ENCODE measurements at regions not wholly inside any gene's neighbourhood (a gene's known extent, or its start where the extent isn't known, plus 50 kb on each side); places are given as distances from the start of the nearest gene placed in this dataset.
A peak's percentile ranks its signal among the peaks of the same experiment; 100 is the strongest.

DNA sequence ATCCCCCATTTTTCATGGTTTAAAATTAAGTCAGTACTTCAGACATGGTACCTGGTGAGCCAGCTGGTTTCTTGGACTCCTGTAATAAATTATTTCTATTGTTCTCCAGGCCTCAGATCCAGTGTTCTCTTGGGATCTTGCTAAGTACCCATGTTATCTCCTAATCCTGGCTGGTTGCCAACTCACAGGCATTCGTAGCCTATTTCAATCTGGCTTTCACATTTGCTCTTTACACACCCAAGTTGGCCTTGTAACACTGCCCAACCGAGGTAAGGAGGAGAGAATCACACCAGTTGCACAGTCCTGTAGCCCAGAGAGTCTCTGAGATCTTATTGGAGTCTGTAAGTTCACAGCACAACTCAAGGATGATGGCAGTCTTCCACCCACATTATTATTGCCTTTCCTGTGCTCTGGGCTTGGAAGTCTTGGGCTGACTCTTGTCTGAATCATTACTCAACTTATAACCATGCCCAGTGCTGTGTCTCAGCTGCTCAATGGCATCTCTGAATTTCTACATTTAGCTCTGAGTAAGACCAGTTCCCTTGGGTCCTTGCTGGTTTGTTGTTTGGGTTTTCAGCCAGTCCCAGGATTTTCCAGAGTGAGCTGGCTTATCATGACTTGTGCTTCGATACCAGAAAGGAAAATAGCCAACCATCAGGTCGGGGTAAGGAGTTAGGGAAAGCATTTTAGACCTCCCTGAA lies 76.6 kb upstream of the KLF12 start:
- no peak for DNase-seq
- H3K36me3 Mint-ChIP-seq = peaks cover 7% of the 10 kb centered on the region
- no peak overlapping the region for H3K27ac Mint-ChIP-seq
- H3K4me3 Mint-ChIP-seq = no peak overlapping the region
- no peaks in the 10 kb centered on the region for H3K27me3 Mint-ChIP-seq
- POLR2A ChIA-PET = no interaction called here
- no peak for ATAC-seq (ENCODE audit: low read depth)
- H3K9me3 Mint-ChIP-seq = peaks cover 11% of the 10 kb centered on the region
- peaks cover 3% of the 10 kb centered on the region for H3K4me1 Mint-ChIP-seq

DNA sequence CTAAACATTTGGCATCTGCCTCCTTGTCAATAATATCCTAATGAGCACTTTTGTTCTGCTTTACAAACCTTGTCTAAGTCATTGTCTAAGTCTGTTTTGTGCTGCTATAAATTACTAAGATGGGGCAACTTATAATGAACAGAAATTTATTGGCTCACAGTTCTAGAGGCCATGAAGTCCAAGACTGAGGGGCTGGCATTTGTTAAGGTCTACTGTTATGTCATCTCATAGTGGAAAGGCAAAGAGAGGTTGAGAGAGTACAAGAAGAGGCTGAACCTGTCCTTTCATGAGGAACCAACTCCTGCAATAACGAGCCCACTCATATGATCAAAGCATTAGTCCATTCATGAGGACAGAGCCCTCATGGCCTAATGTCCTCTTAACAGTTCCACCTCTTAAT lies 72.7 kb upstream of the KLF12 start:
- H3K4me3 Mint-ChIP-seq = no peak overlapping the region
- DNase-seq (no peak), ATAC-seq (ENCODE audit: low read depth) (no peak)
- H3K9me3 Mint-ChIP-seq = peaks cover 11% of the 10 kb centered on the region
- POLR2A ChIA-PET = no interaction called here
- H3K4me1 Mint-ChIP-seq = no peaks in the 10 kb centered on the region
- no peak overlapping the region for H3K27ac Mint-ChIP-seq
- H3K36me3 Mint-ChIP-seq = peaks cover 5% of the 10 kb centered on the region
- no peaks in the 10 kb centered on the region for H3K27me3 Mint-ChIP-seq

DNA sequence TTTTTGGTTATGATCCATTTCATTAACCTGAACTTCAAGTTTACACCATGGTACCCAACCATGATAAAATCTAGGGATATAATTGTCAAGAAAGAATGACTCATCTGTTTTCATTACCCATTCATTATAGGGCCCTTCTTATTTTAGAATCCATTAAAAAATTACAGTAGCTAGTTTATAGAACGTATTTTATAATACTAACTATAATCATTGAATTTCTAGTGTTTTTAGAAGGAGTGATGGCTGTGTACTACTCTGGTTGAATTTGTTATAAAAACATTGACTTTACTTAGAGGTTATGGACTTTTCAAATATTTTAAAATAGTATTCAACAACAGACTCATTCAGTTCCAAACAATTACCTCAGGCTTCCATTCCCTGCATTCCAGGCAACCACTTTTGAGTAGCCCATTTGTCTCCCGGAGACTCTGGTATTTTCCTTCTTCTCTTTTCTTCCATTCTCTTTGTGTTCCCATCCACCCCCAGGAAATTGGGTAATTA lies 71.9 kb upstream of the KLF12 start:
- H3K27ac Mint-ChIP-seq = no peak overlapping the region
- no peaks in the 10 kb centered on the region for H3K27me3 Mint-ChIP-seq
- no peak for ATAC-seq (ENCODE audit: low read depth)
- POLR2A ChIA-PET = no interaction called here
- H3K4me1 Mint-ChIP-seq = no peaks in the 10 kb centered on the region
- H3K36me3 Mint-ChIP-seq = peaks cover 5% of the 10 kb centered on the region
- no peak for DNase-seq
- no peak overlapping the region for H3K4me3 Mint-ChIP-seq
- H3K9me3 Mint-ChIP-seq = peaks cover 9% of the 10 kb centered on the region

DNA sequence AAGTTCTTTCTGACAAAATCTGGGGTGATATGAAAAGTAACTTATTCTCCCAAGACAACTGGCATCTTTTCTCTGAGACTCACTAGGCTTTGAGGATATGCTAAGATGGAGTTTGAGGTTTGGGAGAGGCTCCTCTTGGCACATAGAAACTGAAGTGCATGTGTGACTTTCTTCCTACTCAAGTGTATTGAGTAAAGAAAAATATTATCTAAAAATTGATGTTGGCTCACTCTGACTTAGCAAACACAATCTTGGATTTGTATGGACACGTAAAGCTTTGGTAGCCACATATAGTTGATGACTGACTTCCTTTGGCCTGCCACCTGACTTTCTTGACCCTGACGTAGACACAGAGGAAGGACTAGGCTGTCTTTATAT lies 71.1 kb upstream of the KLF12 start:
- POLR2A ChIA-PET = no interaction called here
- ATAC-seq (ENCODE audit: low read depth) (no peak), DNase-seq (no peak)
- no peak overlapping the region for H3K4me3 Mint-ChIP-seq
- no peaks in the 10 kb centered on the region for H3K27me3 Mint-ChIP-seq
- H3K27ac Mint-ChIP-seq = no peak overlapping the region
- peaks cover 5% of the 10 kb centered on the region for H3K36me3 Mint-ChIP-seq
- H3K9me3 Mint-ChIP-seq = peaks cover 8% of the 10 kb centered on the region
- no peaks in the 10 kb centered on the region for H3K4me1 Mint-ChIP-seq

DNA sequence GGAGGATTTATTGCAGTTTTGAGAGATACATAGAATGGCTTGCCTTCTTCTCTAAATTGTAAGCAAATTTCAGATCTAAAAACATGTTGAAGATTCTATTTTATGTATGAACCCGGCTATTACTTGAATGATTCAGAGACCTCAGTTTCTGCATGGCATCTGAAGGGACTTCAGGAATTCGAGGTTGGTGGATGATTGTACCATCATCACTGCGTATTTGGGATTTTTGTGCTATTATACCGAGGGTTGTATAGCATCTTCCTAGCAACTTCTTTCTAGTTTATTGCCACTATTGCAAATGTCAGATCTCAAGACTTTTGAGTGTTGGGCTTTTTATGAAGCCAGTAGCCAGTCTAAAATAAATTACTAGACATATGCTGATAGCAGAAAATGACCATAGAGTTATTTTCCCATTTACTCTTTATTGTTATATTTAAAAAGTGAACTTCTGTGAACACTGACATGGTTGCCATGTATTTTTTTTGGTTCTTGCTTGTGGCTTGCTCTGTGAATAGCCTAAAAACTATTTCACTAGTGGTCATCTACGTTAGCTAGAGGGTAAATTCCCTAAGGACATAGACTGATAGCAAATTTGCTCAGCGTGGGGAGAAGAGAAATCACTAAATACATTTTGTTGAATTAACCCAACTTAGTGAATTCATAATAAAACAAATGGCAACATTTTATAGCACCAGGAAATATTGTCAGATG lies 70.6 kb upstream of the KLF12 start:
- peaks cover 5% of the 10 kb centered on the region for H3K36me3 Mint-ChIP-seq
- ATAC-seq (ENCODE audit: low read depth) = no peak
- no peak overlapping the region for H3K4me3 Mint-ChIP-seq
- H3K9me3 Mint-ChIP-seq = peaks cover 8% of the 10 kb centered on the region
- H3K27ac Mint-ChIP-seq = no peak overlapping the region
- POLR2A ChIA-PET = no interaction called here
- no peaks in the 10 kb centered on the region for H3K27me3 Mint-ChIP-seq
- H3K4me1 Mint-ChIP-seq = no peaks in the 10 kb centered on the region
- DNase-seq = no peak

DNA sequence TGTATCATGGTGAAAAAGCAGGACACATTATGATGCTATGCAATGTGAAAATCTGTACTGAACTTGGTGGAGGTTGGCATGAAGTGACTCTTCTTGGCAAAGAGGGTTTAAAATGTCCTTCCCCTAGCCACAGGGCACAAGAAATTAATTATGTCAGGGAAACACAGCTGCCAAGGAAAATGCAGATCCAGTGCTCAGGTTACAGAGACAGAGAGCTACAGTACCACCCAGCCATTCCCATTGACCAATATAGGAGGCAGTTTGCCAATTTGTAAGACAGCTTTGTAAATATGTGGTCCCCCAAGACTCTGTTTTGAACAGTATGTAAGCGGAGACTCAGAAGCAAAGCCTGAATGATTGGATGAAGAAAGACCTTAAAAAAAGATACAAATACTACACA lies 69.4 kb upstream of the KLF12 start:
- no peak overlapping the region for H3K4me3 Mint-ChIP-seq
- no peak overlapping the region for H3K27ac Mint-ChIP-seq
- peaks cover 6% of the 10 kb centered on the region for H3K9me3 Mint-ChIP-seq
- H3K4me1 Mint-ChIP-seq = no peaks in the 10 kb centered on the region
- POLR2A ChIA-PET = interaction anchor here (1.3 kb wide), 1 partner anchor 12 kb away, joined by 3 read pairs; no protein-coding TSS in a partner anchor
- ATAC-seq (ENCODE audit: low read depth) = no peak
- H3K36me3 Mint-ChIP-seq = peaks cover 5% of the 10 kb centered on the region
- DNase-seq = no peak
- no peaks in the 10 kb centered on the region for H3K27me3 Mint-ChIP-seq

DNA sequence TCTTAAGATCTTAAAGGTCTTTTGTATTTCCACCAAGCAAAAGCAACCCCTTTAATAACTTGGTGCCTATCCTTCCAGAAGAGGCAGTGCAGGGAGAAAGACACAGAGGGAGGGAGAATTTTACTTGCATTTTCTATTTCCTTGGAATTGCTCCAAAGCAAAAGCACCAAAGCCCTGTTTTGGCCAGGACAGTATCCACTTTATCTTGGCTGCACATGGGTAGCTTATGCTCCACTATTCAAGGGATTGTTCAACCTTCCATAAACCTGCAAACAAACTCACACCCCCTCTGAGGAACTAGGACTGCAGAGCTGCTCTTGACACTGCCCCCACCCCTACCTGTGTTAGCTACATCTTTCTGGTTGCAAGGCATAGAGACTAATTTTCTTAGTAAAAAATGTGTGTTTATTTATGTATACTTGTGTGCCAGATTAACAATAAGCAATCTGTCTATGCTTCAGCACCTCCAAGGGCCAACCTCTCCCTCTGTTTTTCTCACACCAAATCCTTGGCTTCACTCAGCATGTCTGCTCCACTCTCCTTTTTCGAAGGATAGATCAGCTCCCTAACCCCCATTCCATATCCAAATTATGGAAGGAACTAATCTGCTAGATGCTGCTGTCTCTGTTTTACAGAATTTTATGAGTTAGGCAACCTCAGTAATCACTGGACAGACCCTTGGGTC lies 68.1 kb upstream of the KLF12 start:
- H3K9me3 Mint-ChIP-seq = peaks cover 5% of the 10 kb centered on the region
- no peaks in the 10 kb centered on the region for H3K27me3 Mint-ChIP-seq
- H3K4me3 Mint-ChIP-seq = no peak overlapping the region
- no peak for DNase-seq
- H3K4me1 Mint-ChIP-seq = no peaks in the 10 kb centered on the region
- ATAC-seq (ENCODE audit: low read depth) = no peak
- peaks cover 5% of the 10 kb centered on the region for H3K36me3 Mint-ChIP-seq
- H3K27ac Mint-ChIP-seq = no peak overlapping the region
- POLR2A ChIA-PET = no interaction called here

DNA sequence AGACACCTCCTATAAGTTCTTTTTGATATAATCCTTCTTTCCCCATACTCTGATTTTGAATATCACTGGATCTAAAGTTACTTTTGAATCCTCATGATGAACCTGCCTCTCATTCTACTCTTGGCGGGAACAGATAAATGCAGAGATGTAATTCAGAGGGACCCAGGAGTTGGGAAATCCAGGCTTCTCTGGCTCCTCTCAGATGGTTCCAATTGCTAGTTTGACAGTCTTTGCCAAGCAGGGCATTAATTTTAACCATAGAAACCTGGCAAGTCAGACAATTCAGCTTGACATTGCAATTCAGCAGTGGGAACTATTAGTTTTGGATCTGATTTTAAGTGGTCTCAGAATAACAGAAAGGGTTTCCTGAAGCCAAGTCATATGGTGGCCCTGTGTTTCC lies 67.3 kb upstream of the KLF12 start:
- no peaks in the 10 kb centered on the region for H3K4me1 Mint-ChIP-seq
- H3K4me3 Mint-ChIP-seq = no peak overlapping the region
- DNase-seq (no peak), ATAC-seq (ENCODE audit: low read depth) (no peak)
- POLR2A ChIA-PET = no interaction called here
- H3K27me3 Mint-ChIP-seq = no peaks in the 10 kb centered on the region
- no peak overlapping the region for H3K27ac Mint-ChIP-seq
- H3K9me3 Mint-ChIP-seq = no peaks in the 10 kb centered on the region
- no peaks in the 10 kb centered on the region for H3K36me3 Mint-ChIP-seq

DNA sequence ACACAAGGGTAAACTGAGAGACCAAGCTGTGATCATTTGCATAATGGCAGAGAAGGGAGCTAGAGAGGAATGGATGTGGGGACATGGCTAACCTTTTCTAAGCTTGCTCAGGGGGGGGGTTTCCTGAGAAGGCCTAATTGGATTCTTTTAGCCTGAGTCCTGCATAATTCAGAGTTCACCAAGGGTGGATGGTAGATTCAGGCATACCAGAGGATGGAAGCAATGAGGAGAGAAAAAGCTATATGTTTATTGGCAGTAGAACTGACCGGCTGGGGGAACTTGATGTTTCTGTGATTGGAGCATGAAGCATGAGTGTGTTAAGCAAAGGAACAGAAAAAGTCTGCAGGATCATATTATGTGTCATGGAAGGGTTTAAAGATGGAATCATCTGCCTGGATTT lies 65.9 kb upstream of the KLF12 start:
- Mint-ChIP-seq H3K27me3 (no peaks in the 10 kb centered on the region), H3K9me3 (no peaks in the 10 kb centered on the region), H3K4me3 (no peak overlapping the region), H3K4me1 (no peaks in the 10 kb centered on the region), H3K36me3 (no peaks in the 10 kb centered on the region), H3K27ac (no peak overlapping the region)
- no peak for DNase-seq
- POLR2A ChIA-PET = no interaction called here
- ATAC-seq (ENCODE audit: low read depth) = no peak

DNA sequence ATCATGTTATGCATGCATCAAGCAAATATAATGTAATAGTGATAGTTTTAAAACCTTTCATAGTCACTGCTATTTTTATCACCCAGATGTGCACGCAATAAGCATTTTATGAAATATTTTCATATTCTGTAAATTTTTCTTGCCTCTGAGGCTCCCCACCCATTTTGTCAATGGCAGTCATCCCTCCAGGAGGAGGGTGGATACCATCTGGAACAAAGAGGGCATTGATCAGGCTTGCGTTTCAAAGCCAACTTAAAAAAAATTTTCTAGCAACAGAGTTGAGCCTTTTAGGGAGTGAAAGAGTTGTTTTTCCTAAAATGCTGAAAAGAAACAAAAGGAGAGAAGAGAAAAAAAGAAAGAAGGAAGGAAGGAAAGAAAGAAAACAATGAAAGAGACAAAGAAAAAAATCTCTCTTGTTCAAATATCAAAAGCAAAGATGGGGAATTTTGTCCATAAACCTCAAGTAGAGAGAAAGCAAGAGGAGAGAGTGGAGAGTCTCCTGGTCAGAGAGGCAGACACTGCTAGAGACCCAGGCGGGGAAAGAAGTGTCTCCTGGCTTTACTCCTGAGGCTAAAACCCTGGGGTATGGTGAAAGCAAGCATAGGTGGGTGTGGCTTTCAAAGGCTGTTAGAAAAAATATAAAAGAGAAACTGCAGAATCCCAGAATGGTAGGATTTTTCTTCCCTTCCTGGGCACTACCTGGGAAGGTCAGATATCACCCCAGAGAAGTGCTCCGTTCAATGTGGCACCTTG lies 63.6 kb upstream of the KLF12 start:
- H3K9me3 Mint-ChIP-seq = peaks cover 3% of the 10 kb centered on the region
- no peaks in the 10 kb centered on the region for H3K27me3 Mint-ChIP-seq
- H3K4me3 Mint-ChIP-seq = no peak overlapping the region
- no peaks in the 10 kb centered on the region for H3K36me3 Mint-ChIP-seq
- H3K27ac Mint-ChIP-seq = no peak overlapping the region
- ATAC-seq (ENCODE audit: low read depth) = no peak
- no peak for DNase-seq
- POLR2A ChIA-PET = no interaction called here
- H3K4me1 Mint-ChIP-seq = peaks cover 7% of the 10 kb centered on the region

DNA sequence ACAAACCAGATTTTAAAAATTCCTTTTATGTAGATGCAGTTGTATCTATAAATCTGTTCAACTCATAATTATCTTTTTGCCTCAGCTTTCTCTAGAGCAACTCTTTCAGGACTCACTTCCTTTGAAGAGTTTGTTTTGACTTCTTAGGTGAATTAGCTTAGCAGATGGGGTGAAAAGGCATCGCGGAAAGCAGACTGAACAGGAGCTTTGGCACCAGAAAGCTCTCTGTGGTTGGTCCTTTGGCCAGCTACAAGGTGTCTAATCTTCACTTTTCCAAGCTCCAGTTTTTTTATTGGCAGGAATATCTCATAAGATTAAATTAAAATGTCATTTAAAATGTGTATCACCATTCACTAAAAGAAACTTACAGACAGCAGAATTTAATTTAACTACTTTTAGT lies 60.6 kb upstream of the KLF12 start:
- peaks cover 3% of the 10 kb centered on the region for H3K9me3 Mint-ChIP-seq
- POLR2A ChIA-PET = no interaction called here
- H3K36me3 Mint-ChIP-seq = no peaks in the 10 kb centered on the region
- no peak for ATAC-seq (ENCODE audit: low read depth)
- H3K4me1 Mint-ChIP-seq = peaks cover 14% of the 10 kb centered on the region
- no peak overlapping the region for H3K4me3 Mint-ChIP-seq
- H3K27ac Mint-ChIP-seq = no peak overlapping the region
- DNase-seq = no peak
- H3K27me3 Mint-ChIP-seq = no peaks in the 10 kb centered on the region

DNA sequence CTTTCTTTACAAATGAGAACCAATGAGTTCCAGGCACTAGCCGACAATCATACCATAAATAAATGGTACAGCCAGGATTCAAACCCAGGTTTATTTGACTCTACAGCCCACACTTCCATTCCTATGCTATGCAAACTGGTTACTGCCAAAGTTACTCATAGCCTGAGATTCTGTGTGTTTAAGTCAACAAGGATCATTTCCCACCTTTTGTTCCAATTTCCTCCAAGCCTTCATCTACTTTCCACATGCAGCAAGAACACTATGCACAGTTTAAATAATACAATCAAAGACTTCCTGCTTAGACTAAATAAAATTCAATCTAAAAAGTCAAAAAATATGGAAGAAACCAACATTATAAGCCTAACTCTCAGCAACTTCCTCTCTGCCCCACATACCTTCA lies 59.2 kb upstream of the KLF12 start:
- Mint-ChIP-seq H3K27me3 (no peaks in the 10 kb centered on the region), H3K36me3 (no peaks in the 10 kb centered on the region), H3K4me1 (peaks cover 14% of the 10 kb centered on the region), H3K27ac (no peak overlapping the region), H3K9me3 (peaks cover 3% of the 10 kb centered on the region), H3K4me3 (no peak overlapping the region)
- ATAC-seq (ENCODE audit: low read depth) (no peak), DNase-seq (no peak)
- POLR2A ChIA-PET = no interaction called here

DNA sequence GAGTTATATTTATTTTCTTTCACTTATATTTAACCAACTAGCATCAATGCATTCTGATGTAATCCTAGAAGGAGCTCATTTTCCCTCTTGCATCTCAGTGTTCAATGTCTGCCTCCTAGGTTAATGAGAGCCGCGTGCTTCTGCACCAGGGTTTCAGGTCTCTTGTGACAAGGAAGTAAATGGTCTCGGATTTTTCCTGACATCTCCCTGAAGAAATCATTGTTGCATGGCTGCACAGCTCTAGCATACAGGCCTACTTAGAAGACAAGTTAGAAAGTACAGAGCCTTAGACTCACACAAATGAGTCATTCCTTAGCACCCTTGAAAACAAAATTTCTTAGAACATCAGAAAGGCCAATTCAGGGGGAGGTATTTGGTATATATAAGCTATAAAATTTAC lies 57.2 kb upstream of the KLF12 start:
- H3K27ac Mint-ChIP-seq = no peak overlapping the region
- peaks cover 14% of the 10 kb centered on the region for H3K4me1 Mint-ChIP-seq

More for the DNA sequence above, 57.2 kb upstream of the KLF12 start:
- Mint-ChIP-seq H3K27me3 (no peaks in the 10 kb centered on the region), H3K9me3 (peaks cover 3% of the 10 kb centered on the region), H3K36me3 (no peaks in the 10 kb centered on the region), H3K4me3 (no peak overlapping the region)
- POLR2A ChIA-PET = interaction anchor here (1.2 to 1.6 kb wide), 2 partner anchors 12 to 56 kb away, joined by 3 to 5 read pairs; no protein-coding TSS in a partner anchor
- peak; percentile 18 for ATAC-seq (ENCODE audit: low read depth)
- no peak for DNase-seq

Measured in activated naive CD8-positive, alpha-beta T cell treated with anti-CD3 and anti-CD28 coated beads, Interleukin-2, amount 10 ng/mL, durations not matched to agents 7 days and 5 days (primary cell).